Fibroblast of skin of left biceps (primary cell): ENCODE measurements at regions not wholly inside any gene's neighbourhood (a gene's known extent, or its start where the extent isn't known, plus 50 kb on each side); places are given as distances from the start of the nearest gene placed in this dataset.

Experiments used
- DNase-seq, 2 experiments: peaks; one replicate each; pipeline ENCODE4 v3.0.0-alpha.2; 2013; ENCODE audit warnings: low read depth in 2 of 2

- DNase-seq, result no peak
These were observed 53.8 kb upstream of the VCX start for GRCh38 chrX:7789200-7789599.

- no peak for DNase-seq
These were observed 54.6 kb upstream of the VCX start for GRCh38 chrX:7788334-7788733.

GRCh38 chrX:7787714-7788113 is 55.3 kb upstream of the VCX start:
- no peak for DNase-seq

GRCh38 chrX:7784580-7784979 is 58.4 kb upstream of the VCX start:
- no peak for DNase-seq

- DNase-seq, result no peak
These were observed 63.3 kb upstream of the VCX start for GRCh38 chrX:7779644-7780043.

DNA sequence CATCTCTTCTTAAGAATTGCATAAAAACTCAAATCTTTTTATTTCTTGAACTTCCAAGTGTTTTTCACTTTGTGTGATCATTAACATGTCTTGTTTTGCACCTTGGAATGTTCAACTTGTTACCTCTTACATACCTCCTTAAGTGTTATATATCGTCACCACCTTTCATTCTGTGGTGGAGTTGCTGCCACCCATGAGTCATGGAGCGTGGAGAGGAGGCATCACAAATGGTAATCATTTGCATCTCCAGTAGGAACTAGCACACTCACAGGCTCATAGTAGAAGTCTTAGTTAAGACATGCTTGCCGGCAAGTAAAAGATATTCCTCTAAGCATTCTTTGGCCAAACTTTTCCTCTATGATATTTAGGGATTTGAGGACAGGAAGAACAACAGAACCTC is 67.0 kb upstream of the VCX start:
- DNase-seq, result no peak

DNA sequence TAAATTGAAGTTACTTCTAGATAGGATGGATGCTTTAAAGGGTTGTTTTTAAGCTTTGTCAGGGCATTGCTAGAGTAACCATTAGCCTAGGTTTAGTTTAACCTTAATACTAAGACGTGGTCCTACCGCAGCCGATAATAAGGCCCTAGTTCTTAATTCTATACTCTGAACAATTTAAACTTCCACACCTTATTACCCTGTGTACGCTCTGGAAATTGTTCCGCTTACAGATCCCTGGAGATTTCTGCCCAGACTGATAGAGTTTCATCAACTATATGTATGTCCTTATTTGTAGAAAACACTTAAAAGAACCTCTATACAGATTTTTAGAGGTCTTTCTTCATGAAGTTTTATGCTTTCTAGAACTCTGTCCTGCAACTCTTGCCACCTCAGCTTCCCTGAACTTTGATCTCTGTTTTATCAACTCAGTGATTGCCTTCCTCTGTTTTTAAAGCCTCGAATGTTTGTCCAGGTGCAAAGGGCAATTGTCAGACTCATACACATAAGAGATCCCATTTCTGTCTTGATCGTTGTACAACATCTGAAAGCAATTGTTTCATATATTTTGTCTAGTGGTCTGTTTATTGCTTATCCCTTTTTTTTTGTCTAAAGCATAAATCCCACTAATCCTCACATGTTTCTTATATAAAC is 71.1 kb upstream of the VCX start:
- no peak for DNase-seq

- DNase-seq, result no peak
These were observed 83.1 kb upstream of the VCX start for GRCh38 chrX:7759830-7760229.

GRCh38 chrX:7746856-7747255 is 96.1 kb upstream of the VCX start:
- no peak for DNase-seq

GRCh38 chrX:7730071-7730470 is 112.9 kb upstream of the VCX start:
- no peak for DNase-seq

DNA sequence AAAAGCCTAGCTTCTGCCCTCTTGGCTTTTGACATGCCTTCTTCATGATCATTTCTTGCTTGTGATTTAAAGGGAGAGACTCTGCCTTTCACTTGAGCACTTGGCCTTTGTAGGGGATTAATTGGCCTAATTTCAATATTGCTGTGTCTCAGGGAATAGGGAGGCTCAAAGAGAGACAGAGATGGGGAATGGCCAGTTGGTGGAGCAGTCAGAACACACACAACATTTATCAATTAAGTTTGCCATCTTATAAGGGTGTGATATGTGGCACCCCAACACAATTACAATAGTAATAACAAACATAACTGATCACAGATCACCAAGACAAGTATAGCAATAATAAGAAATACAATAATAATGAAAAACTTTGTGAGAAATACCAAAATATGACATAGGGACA is 122.5 kb upstream of the VCX start:
- DNase-seq, result no peak

GRCh38 chrX:7714351-7714750 is 128.6 kb upstream of the VCX start:
- no peak for DNase-seq

DNA sequence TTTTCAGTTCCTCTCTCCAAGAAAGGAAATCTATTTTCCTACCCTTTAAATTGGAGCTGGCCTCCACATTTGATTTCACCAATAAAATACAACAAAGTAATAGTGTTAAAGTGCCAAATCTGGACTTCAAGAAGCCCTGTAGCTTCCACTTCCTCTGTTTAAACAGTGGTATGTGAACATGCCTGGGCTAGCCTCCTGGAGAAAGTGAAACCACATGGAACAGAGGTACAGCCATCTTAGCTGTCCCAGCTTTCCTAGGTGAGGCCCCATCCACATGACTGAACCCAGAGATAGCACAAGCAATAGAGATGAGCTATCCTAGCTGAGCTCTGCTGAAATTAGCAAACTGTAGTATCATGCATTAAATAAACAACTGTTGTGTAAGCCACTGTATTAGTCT is 131.8 kb upstream of the VCX start:
- no peak for DNase-seq

DNA sequence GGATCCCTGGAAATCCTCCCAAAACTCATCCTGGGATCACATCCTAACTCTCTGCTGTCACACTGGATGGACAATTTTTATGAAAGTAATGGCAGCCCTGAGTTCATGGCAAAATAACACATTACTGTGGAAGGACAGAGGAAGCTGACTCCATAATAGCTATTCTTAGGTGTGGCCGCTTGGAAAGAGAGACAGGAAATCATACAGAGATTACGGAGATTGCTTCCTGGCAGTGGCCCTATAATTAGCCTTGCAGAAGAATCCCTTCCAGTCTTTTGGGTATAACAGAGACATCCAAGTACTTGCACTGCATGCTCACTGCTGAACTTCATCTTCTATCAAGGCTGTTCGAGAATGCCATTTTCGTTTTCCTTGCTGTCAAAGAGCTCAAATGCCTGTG is 133.1 kb upstream of the VCX start:
- DNase-seq, result no peak

- no peak for DNase-seq
These were observed 136.9 kb upstream of the VCX start for GRCh38 chrX:7706032-7706431.

GRCh38 chrX:7704205-7704604 is 138.8 kb upstream of the VCX start:
- DNase-seq, result no peak

- no peak for DNase-seq
These were observed 144.7 kb upstream of the VCX start for GRCh38 chrX:7698248-7698647.

GRCh38 chrX:7690842-7691241 is 152.1 kb upstream of the VCX start:
- no peak for DNase-seq

DNA sequence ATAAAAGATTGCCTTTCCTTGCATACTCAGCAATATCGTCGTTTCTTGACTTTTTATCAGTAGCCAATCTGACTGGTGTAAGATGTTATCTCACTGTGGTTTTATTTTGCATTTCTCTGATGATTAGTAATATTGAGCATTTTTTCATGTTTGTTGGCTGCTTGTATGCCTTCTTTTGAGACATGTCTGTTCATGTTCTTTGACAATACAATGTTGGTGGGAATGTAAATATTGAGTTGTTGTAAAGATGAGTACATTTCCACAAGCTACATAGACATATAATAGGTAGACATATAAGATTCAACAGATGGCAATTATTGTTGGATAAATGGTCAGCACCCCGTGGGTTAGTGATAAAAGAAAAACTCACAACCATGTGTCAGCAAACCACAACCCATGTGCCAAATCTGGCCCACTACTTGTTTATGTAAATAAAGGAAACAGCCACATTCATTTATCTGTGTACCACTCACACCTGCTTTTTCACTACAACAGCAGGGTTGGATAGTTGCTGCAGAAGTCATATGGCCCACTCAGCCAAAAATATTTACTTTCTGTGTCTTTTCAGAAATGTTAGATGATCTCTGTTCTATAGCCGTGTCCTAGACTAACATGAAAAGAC is 153.1 kb upstream of the VCX start:
- no peak for DNase-seq

GRCh38 chrX:7680181-7680580 is 162.8 kb upstream of the VCX start:
- no peak for DNase-seq

- DNase-seq, result no peak
These were observed 188.7 kb upstream of the VCX start for GRCh38 chrX:7654316-7654715.

DNA sequence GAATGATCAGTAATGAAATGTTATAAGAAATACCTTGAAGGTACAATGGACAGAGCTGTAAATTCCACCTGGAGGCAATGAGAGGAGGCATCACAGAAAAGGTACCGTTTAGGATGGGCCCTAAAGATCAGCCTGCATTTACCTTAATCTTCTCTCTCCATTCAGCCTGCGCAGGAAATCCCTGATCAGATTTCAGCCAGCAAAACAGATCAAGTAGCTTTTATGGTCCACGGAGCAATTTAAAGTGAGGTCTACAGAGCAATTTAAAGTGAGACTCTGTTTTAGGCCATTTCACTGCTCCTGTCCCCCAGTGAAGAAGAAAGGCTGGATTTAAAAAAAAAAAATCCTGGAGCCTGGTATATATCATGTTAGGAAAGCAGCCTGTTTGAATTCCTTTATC is 195.1 kb upstream of the VCX start:
- DNase-seq, result no peak

DNA sequence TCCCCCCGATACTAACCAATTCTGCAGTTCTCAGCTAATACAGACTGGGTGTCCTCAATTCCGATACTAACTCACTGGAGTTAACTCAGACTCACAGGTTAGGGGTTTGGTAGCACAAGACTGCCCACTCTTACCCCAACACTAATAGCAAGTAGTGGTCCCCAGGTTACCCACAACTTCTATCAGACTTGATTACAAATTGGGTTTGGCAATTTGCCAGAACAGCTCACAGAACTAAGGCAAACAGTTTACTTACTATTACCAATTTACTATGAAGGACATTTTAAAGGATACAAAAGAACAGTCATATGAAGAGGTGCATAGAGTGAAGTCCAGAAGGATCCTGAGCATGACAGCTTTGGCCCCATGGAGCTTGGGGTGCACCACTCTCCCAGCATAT is 201.8 kb upstream of the VCX start:
- DNase-seq, result no peak

DNA sequence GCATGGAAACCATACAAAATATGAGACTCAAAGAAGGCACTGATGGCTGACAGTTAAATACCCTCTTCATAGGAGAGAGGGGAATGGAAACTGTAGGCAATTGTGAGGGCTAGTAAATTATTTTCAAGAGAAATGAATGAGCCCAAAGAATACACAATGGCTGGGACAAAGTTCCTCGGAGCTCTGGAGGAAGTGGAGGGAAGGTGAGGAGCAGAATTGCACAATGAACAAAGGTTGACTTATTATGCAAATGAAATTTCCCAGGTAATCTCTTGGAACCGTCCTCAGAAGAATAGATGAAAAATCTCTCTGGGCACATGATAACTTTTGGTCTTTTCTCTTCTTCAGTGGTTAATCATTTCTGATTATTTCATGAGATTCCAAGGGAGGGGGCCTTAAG is 202.6 kb upstream of the VCX start:
- no peak for DNase-seq
